Smooth muscle cell (in vitro differentiated cells): ENCODE measurements at regions not wholly inside any gene's neighbourhood (a gene's known extent, or its start where the extent isn't known, plus 50 kb on each side); places are given as distances from the start of the nearest gene placed in this dataset.

Experiments
- DNase-seq: peaks from one replicate; lab custom pipeline; 2025; ENCODE audit not compliant: unreplicated experiment; lab: John Stamatoyannopoulos, UW
- H2AFZ ChIP-seq: fragments of 200-600 bp; sonication (generic); 2 replicates; pipeline ENCODE4 v1.6.0; 2016; ENCODE audit warnings: antibody characterized with exemption, low read depth, mild to moderate bottlenecking
- H3F3A ChIP-seq: fragments of 200-600 bp; sonication (generic); 2 replicates; pipeline ENCODE4 v1.6.0; 2017; ENCODE audit warnings: antibody characterized with exemption, low read depth
- H3K27ac ChIP-seq: fragments of 200-600 bp; sonication (generic); 2 replicates; pipeline ENCODE4 v1.5.1; 2016; ENCODE audit warnings: low read depth, mild to moderate bottlenecking
- H3K27me3 ChIP-seq: fragments of 200-600 bp; sonication (generic); 2 replicates; pipeline ENCODE4 v1.6.1; 2016; ENCODE audit warnings: low read depth, mild to moderate bottlenecking
- H3K36me3 ChIP-seq: fragments of 200-600 bp; sonication (generic); 2 replicates; pipeline ENCODE4 v1.5.1; 2016; ENCODE audit warnings: low read depth
- H3K4me1 ChIP-seq: fragments of 200-600 bp; sonication (generic); 2 replicates; pipeline ENCODE4 v1.5.1; 2016; ENCODE audit warnings: low read depth
- H3K4me2 ChIP-seq: fragments of 200-600 bp; sonication (generic); 2 replicates; pipeline ENCODE4 v1.6.0; 2016; ENCODE audit warnings: mild to moderate bottlenecking
- H3K4me3 ChIP-seq: fragments of 200-600 bp; sonication (generic); 2 replicates; pipeline ENCODE4 v1.5.1; 2016; ENCODE audit warnings: mild to moderate bottlenecking
- H3K79me2 ChIP-seq: fragments of 200-600 bp; sonication (generic); 2 replicates; pipeline ENCODE4 v1.6.0; 2016; ENCODE audit warnings: low read depth, mild to moderate bottlenecking
- H3K9ac ChIP-seq: fragments of 200-600 bp; sonication (generic); 2 replicates; pipeline ENCODE4 v1.6.0; 2016; ENCODE audit warnings: low read depth
- H3K9me3 ChIP-seq: fragments of 200-600 bp; sonication (generic); replicated peaks from 2 replicates; pipeline ENCODE4 v1.5.1; 2016; ENCODE audit warnings: low read depth
- H4K20me1 ChIP-seq: fragments of 200-600 bp; sonication (generic); 2 replicates; pipeline ENCODE4 v1.6.0; 2016; ENCODE audit warnings: low read depth
- CTCF ChIP-seq: fragments of 200-600 bp; sonication (generic); IDR thresholded peaks from 2 replicates; pipeline ENCODE4 v1.5.1; 2017; ENCODE audit warnings: borderline replicate concordance, mild to moderate bottlenecking, antibody characterized with exemption; ENCODE audit not compliant: insufficient read depth, poor library complexity, severe bottlenecking
- WGBS: methylation state at CpG from one replicate; pipeline ENCODE4 v1.1.7; 2016; ENCODE audit warnings: low lambda C conversion rate; 5-methylcytosine and 5-hydroxymethylcytosine counted together

- DNase-seq: no peak
- no peak overlapping the region for H3K27ac ChIP-seq
- no peaks in the 10 kb centered on the region for H3K27me3 ChIP-seq
- no peak overlapping the region for H3K4me3 ChIP-seq
- no peak overlapping the region for H2AFZ ChIP-seq
- H3K36me3 ChIP-seq: no peaks in the 10 kb centered on the region
- H4K20me1 ChIP-seq: no peaks in the 10 kb centered on the region
- no peaks in the 10 kb centered on the region for H3K9me3 ChIP-seq
- no peaks in the 10 kb centered on the region for H3K79me2 ChIP-seq
- TF ChIP-seq CTCF: no peak
- 74% methylated on average over 4 of the region's 4 CpGs for WGBS
- H3K4me2 ChIP-seq: no peak overlapping the region
- no peaks in the 10 kb centered on the region for H3K4me1 ChIP-seq
- H3K9ac ChIP-seq: no peak overlapping the region
- no peaks in the 10 kb centered on the region for H3F3A ChIP-seq
Measured at GRCh38 chrX:118199997-118200396, 83.4 kb upstream of the KLHL13 start.

GRCh38 chrX:118205421-118206395 lies 89.1 kb upstream of the KLHL13 start:
- Histone ChIP-seq H3K4me3 (no peak overlapping the region), H3K9me3 (no peaks in the 10 kb centered on the region), H3K9ac (no peak overlapping the region), H3K27ac (no peak overlapping the region), H3F3A (no peaks in the 10 kb centered on the region), H3K79me2 (no peaks in the 10 kb centered on the region), H3K36me3 (no peaks in the 10 kb centered on the region), H3K4me1 (no peaks in the 10 kb centered on the region), H4K20me1 (no peaks in the 10 kb centered on the region), H2AFZ (no peak overlapping the region), H3K27me3 (no peaks in the 10 kb centered on the region), H3K4me2 (no peak overlapping the region)
- no peak for DNase-seq
- TF ChIP-seq CTCF: no peak
- WGBS: 77% methylated on average over 8 of the region's 8 CpGs

GRCh38 chrX:118207831-118208453 lies 91.3 kb upstream of the KLHL13 start:
- Histone ChIP-seq H3K4me2 (no peak overlapping the region), H3F3A (no peaks in the 10 kb centered on the region), H3K9me3 (no peaks in the 10 kb centered on the region), H3K4me3 (no peak overlapping the region), H2AFZ (no peak overlapping the region), H3K36me3 (no peaks in the 10 kb centered on the region), H3K27me3 (no peaks in the 10 kb centered on the region), H4K20me1 (no peaks in the 10 kb centered on the region), H3K79me2 (no peaks in the 10 kb centered on the region), H3K27ac (no peak overlapping the region), H3K4me1 (no peaks in the 10 kb centered on the region), H3K9ac (no peak overlapping the region)
- no peak for TF ChIP-seq CTCF
- 68% methylated on average over 3 of the region's 3 CpGs for WGBS
- DNase-seq: no peak
